HepG2 (cell line): ENCODE measurements at regions not wholly inside any gene's neighbourhood (a gene's known extent, or its start where the extent isn't known, plus 50 kb on each side); places are given as distances from the start of the nearest gene placed in this dataset.

Source experiments
- ATAC-seq: fragments of 200-7000 bp; cut with Tn5 transposase; 3 replicates; pipeline ENCODE4 v1.9.1; 2020; ENCODE audit warnings: mild to moderate bottlenecking, moderate library complexity
- BruUV-seq: library from RNA; stranded (reverse); fragments of 400-500 nt; replicated peaks from 2 replicates; lab custom pipeline; 2021; lab: Mats Ljungman, UMichigan
- CTCF ChIA-PET: fragments of 300-600 bp; formaldehyde crosslinking; extraction: SDS; loops from one replicate; lab custom pipeline; 2021; ENCODE audit warnings: low total read pairs, inconsistent platforms, low intra/inter-chr PET ratio; lab: Yijun Ruan, JAX
- POLR2A ChIA-PET: fragments of 350-600 bp; sonication (Branson Sonifier 250); formaldehyde crosslinking; loops from one replicate; lab custom pipeline; 2020; ENCODE audit warnings: antibody characterized with exemption, inconsistent platforms; lab: Yijun Ruan, JAX
- DNase-seq: peaks from one replicate; pipeline ENCODE4 v3.0.0-alpha.2; 2015; ENCODE audit warnings: low spot score
- FAIRE-seq: peaks from 3 replicates; lab custom pipeline; 2011; peaks lifted over from hg19 to GRCh38; lab: Jason Lieb, UNC
- H2AFZ ChIP-seq: one replicate; pipeline ENCODE4 v1.6.1; 2011; ENCODE audit warnings: low read length, inconsistent platforms
- H3K27ac ChIP-seq: fragments of 300-600 bp; 3 replicates; pipeline ENCODE4 v1.8.0; 2011; ENCODE audit warnings: mixed run types, mild to moderate bottlenecking, mixed read lengths, low read length, inconsistent platforms; ENCODE audit not compliant: insufficient read depth; ENCODE audit errors: extremely low read length
- H3K27me3 ChIP-seq, 2 experiments: fragments of 200-600 bp in 1 of 2; 2 replicates in 1 of 2; 3 replicates in 1 of 2; pipeline versions ENCODE4 v1.6.0 to v1.8.0; 2011; ENCODE audit warnings: low read length in 2 of 2, mild to moderate bottlenecking in 2 of 2, moderate library complexity in 2 of 2, inconsistent platforms in 1 of 2; ENCODE audit not compliant: insufficient read depth in 2 of 2, control insufficient read depth in 1 of 2
- H3K36me3 ChIP-seq, 2 experiments: fragments of 200-600 bp in 1 of 2; replicated peaks in 1 of 2; 2 replicates in 1 of 2; 3 replicates in 1 of 2; pipeline versions ENCODE4 v1.5.1 to v1.8.0; 2011; ENCODE audit warnings: low read length in 2 of 2, inconsistent platforms in 1 of 2; ENCODE audit not compliant: insufficient read depth in 2 of 2, control insufficient read depth in 1 of 2
- H3K4me1 ChIP-seq: 2 replicates; pipeline ENCODE4 v1.5.1; 2012; ENCODE audit warnings: low read length, inconsistent platforms; ENCODE audit not compliant: insufficient read depth
- H3K4me2 ChIP-seq: 2 replicates; pipeline ENCODE4 v1.6.0; 2011; ENCODE audit warnings: low read depth, low read length, inconsistent platforms
- H3K4me3 ChIP-seq, 3 experiments: fragments of 200-600 bp in 1 of 3; sonication (generic), shearing (Covaris generic) in 1 of 3; replicated peaks in 1 of 3; 2 replicates each; pipeline ENCODE4 v1.5.1; 2011 to 2016; ENCODE audit warnings: low read length in 3 of 3, inconsistent platforms in 2 of 3, low read depth in 2 of 3, mild to moderate bottlenecking in 2 of 3, control low read depth in 1 of 3, mixed read lengths in 1 of 3; ENCODE audit not compliant: insufficient read depth in 1 of 3
- H3K79me2 ChIP-seq: one replicate; pipeline ENCODE4 v1.6.1; 2011; ENCODE audit warnings: low read length, inconsistent platforms; ENCODE audit not compliant: insufficient read depth
- H3K9ac ChIP-seq: 2 replicates; pipeline ENCODE4 v1.6.0; 2011; ENCODE audit warnings: mild to moderate bottlenecking, low read depth, low read length, inconsistent platforms; ENCODE audit not compliant: insufficient read depth
- H3K9me3 ChIP-seq: 2 replicates; pipeline ENCODE4 v1.5.1; 2012; ENCODE audit warnings: mild to moderate bottlenecking, low read length
- H4K20me1 ChIP-seq: 2 replicates; pipeline ENCODE4 v1.6.0; 2011; ENCODE audit warnings: inconsistent platforms, mild to moderate bottlenecking, low read length, moderate library complexity; ENCODE audit not compliant: insufficient read depth
- BRD4 ChIP-seq: sonication (generic); formaldehyde crosslinking; IDR thresholded peaks from 2 replicates; pipeline ENCODE4 v1.4.0; 2020; ENCODE audit warnings: missing genetic modification reagents
- CENPX ChIP-seq: sonication (generic); formaldehyde crosslinking; IDR thresholded peaks from 2 replicates; pipeline ENCODE4 v1.9.0; 2021; ENCODE audit warnings: mild to moderate bottlenecking, missing genetic modification reagents, moderate library complexity
- CSRNP2 ChIP-seq: sonication (generic); formaldehyde crosslinking; conservative IDR thresholded peaks from 2 replicates; pipeline ENCODE4 v1.8.0; 2022; ENCODE audit warnings: low read depth, missing genetic modification reagents
- HNF4A ChIP-seq: sonication (generic); formaldehyde crosslinking; IDR thresholded peaks from 2 replicates; pipeline ENCODE4 v1.4.0; 2020; ENCODE audit warnings: missing genetic modification reagents
- PATZ1 ChIP-seq: sonication (generic); formaldehyde crosslinking; IDR thresholded peaks from 2 replicates; pipeline ENCODE4 v1.4.0; 2020; ENCODE audit warnings: missing genetic modification reagents
- SP4 ChIP-seq: sonication (generic); formaldehyde crosslinking; IDR thresholded peaks from 2 replicates; pipeline ENCODE4 v1.8.1; 2023; ENCODE audit warnings: mild to moderate bottlenecking, missing genetic modification reagents
- ZFX ChIP-seq: sonication (generic); formaldehyde crosslinking; IDR thresholded peaks from 2 replicates; pipeline ENCODE4 v1.4.0; 2020; ENCODE audit warnings: mild to moderate bottlenecking, low read depth, missing genetic modification reagents, moderate library complexity
- ZNF687 ChIP-seq: sonication (generic); formaldehyde crosslinking; IDR thresholded peaks from 2 replicates; pipeline ENCODE4 v1.5.1; 2020; ENCODE audit warnings: mild to moderate bottlenecking, missing genetic modification reagents, moderate library complexity
- WGBS: methylation state at CpG from one replicate; pipeline ENCODE4 v1.1.6; 2017; ENCODE audit warnings: low lambda C conversion rate; 5-methylcytosine and 5-hydroxymethylcytosine counted together
- in situ Hi-C: cut with HindIII; loops from 2 replicates; pipeline ENCODE4 v1.10.0; 2017; ENCODE audit warnings: low pct_unique_long_range_greater_than_20kb; ENCODE audit not compliant: extremely low pct_ligation_motif_present
- intact Hi-C: fragments of 100-400 bp; cut with micrococcal nuclease; formaldehyde crosslinking; loops from one replicate; pipeline ENCODE4 v1.10.0; 2022; ENCODE audit not compliant: unreplicated experiment

GRCh38 chr1:2962946-2963345 lies 58.3 kb upstream of the ACTRT2 start:
- no peak for ATAC-seq
- WGBS, result 20% methylated on average over 13 of the region's 13 CpGs
- no TSS peak for BruUV-seq
- Histone ChIP-seq H3K9me3 (peaks cover 7% of the 10 kb centered on the region; the same call in 1 of the 2 replicates), H3K4me2 (peak overlapping the region; percentile 21; the same call in 1 of the 2 replicates), H2AFZ (no peak overlapping the region), H3K9ac (no peak overlapping the region), H3K4me3 (no peak overlapping the region), H3K36me3 (no peaks in the 10 kb centered on the region), H4K20me1 (no peaks in the 10 kb centered on the region), H3K27ac (no peak overlapping the region), H3K27me3 (peaks cover 6 to 26% of the 10 kb centered on the region in 2 experiments; a peak in 4 of 5 replicates), H3K79me2 (no peaks in the 10 kb centered on the region), H3K4me1 (peaks cover 19% of the 10 kb centered on the region)
- intact Hi-C loops (no loop called here), in situ Hi-C loops (no loop called here)
- no peak for DNase-seq
- CTCF ChIA-PET, result no interaction called here
- TF ChIP-seq ZFX (CRISPR knock-in tag) (0 out of 2 replicates have a peak, but pooled peaks have one; percentile 38), CENPX (no peak), PATZ1 (CRISPR knock-in tag) (0 out of 2 replicates have a peak, but pooled peaks have one; percentile 28), ZNF687 (CRISPR knock-in tag) (peak; percentile 33), CSRNP2 (no peak), SP4 (CRISPR knock-in tag) (no peak), HNF4A (CRISPR knock-in tag) (0 out of 2 replicates have a peak, but pooled peaks have one; percentile 33), BRD4 (no peak)
- POLR2A ChIA-PET, result no interaction called here
- FAIRE-seq, result no peak
